Neural progenitor cell (in vitro differentiated cells): ENCODE measurements at regions not wholly inside any gene's neighbourhood (a gene's known extent, or its start where the extent isn't known, plus 50 kb on each side); places are given as distances from the start of the nearest gene placed in this dataset.

ENCODE experiments used
- DNase-seq: peaks from one replicate; pipeline ENCODE4 v3.0.0-alpha.2; 2016; ENCODE audit warnings: low spot score
- H2AFZ ChIP-seq: fragments of 200-600 bp; sonication (generic); replicated peaks from 2 replicates; pipeline ENCODE4 v1.6.1; 2016; ENCODE audit warnings: antibody characterized with exemption
- H3F3A ChIP-seq: fragments of 200-600 bp; sonication (generic); 2 replicates; pipeline ENCODE4 v1.6.1; 2016; ENCODE audit warnings: antibody characterized with exemption, low read depth
- H3K27ac ChIP-seq: fragments of 200-600 bp; sonication (generic); 2 replicates; pipeline ENCODE4 v1.5.1; 2016; ENCODE audit warnings: mild to moderate bottlenecking
- H3K27me3 ChIP-seq: fragments of 200-600 bp; sonication (generic); 2 replicates; pipeline ENCODE4 v1.6.1; 2016; ENCODE audit warnings: mild to moderate bottlenecking, moderate library complexity
- H3K36me3 ChIP-seq: fragments of 200-600 bp; sonication (generic); 2 replicates; pipeline ENCODE4 v1.5.1; 2016
- H3K4me1 ChIP-seq: fragments of 200-600 bp; sonication (generic); 2 replicates; pipeline ENCODE4 v1.6.1; 2016; ENCODE audit warnings: mixed run types
- H3K4me2 ChIP-seq: fragments of 200-600 bp; sonication (generic); 2 replicates; pipeline ENCODE4 v1.6.1; 2016
- H3K4me3 ChIP-seq: fragments of 200-600 bp; sonication (generic); 2 replicates; pipeline ENCODE4 v1.5.1; 2016
- H3K79me2 ChIP-seq: fragments of 200-600 bp; sonication (generic); 2 replicates; pipeline ENCODE4 v1.6.1; 2016; ENCODE audit warnings: low read depth
- H3K9ac ChIP-seq: fragments of 200-600 bp; sonication (generic); 2 replicates; pipeline ENCODE4 v1.6.1; 2016
- H3K9me3 ChIP-seq: fragments of 200-600 bp; sonication (generic); 2 replicates; pipeline ENCODE4 v1.5.1; 2016; ENCODE audit warnings: low read depth
- H4K20me1 ChIP-seq: fragments of 200-600 bp; sonication (generic); 2 replicates; pipeline ENCODE4 v1.6.1; 2016; ENCODE audit warnings: low read depth
- H3K27ac Mint-ChIP-seq: 3 replicates; pipeline ENCODE4 v1.8.0; 2021; ENCODE audit warnings: mixed read lengths
- H3K27me3 Mint-ChIP-seq: 2 replicates; pipeline ENCODE4 v1.8.0; 2022; ENCODE audit warnings: low read depth, mild to moderate bottlenecking, inconsistent platforms, moderate library complexity, mixed read lengths; ENCODE audit not compliant: insufficient read depth
- H3K36me3 Mint-ChIP-seq: 3 replicates; pipeline ENCODE4 v1.8.0; 2021; ENCODE audit warnings: mixed read lengths
- H3K4me1 Mint-ChIP-seq: 3 replicates; pipeline ENCODE4 v1.8.0; 2021; ENCODE audit warnings: mixed read lengths
- H3K4me3 Mint-ChIP-seq: 3 replicates; pipeline ENCODE4 v1.8.0; 2021; ENCODE audit warnings: mild to moderate bottlenecking, moderate library complexity, mixed read lengths
- H3K9me3 Mint-ChIP-seq: 3 replicates; pipeline ENCODE4 v1.8.0; 2020; ENCODE audit warnings: mixed read lengths
- CTCF ChIP-seq: fragments of 200-600 bp; sonication (generic); IDR thresholded peaks from 2 replicates; pipeline ENCODE4 v1.5.1; 2017; ENCODE audit warnings: antibody characterized with exemption, mild to moderate bottlenecking
- EZH2 ChIP-seq: fragments of 200-600 bp; sonication (generic); IDR thresholded peaks from 2 replicates; pipeline ENCODE4 v1.6.1; 2017; ENCODE audit warnings: antibody characterized with exemption, mild to moderate bottlenecking, moderate library complexity
- EZH2phosphoT487 ChIP-seq: fragments of 200-600 bp; sonication (generic); IDR thresholded peaks from 2 replicates; pipeline ENCODE4 v1.6.1; 2017; ENCODE audit warnings: antibody characterized with exemption

DNA sequence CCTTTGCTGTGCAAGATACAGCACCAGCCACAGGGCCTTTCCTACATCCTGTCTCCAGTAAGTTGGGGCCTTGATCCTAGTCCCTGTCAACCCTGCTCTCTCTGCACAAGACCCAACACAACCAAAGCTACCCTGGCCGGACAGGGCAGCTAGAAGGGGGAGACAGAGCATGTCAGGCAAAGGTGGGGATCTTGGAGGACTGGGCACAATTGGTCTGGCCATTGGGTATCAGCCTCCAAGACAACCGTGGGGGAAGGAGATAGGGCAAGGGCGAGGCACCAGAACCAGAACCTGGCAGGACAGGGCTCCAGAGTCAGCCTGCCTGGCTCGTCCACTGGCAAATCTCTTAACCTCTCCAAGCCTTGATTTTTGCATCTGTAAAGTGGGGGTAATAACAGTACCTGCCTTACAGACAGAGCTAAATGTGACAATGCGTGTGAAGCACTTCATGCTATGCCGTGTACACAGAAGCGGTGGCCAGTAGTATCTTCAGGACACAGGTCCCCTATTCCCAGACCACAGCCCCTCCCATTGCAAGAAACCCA, 51.6 kb upstream of the CDKN2AIPNL start:
- no peaks in the 10 kb centered on the region for H3K27me3 ChIP-seq
- H4K20me1 ChIP-seq, result no peaks in the 10 kb centered on the region
- no peak overlapping the region for H3K4me3 Mint-ChIP-seq
- no peaks in the 10 kb centered on the region for H3K36me3 Mint-ChIP-seq
- no peaks in the 10 kb centered on the region for H3K9me3 Mint-ChIP-seq
- H2AFZ ChIP-seq, result no peak overlapping the region
- H3K79me2 ChIP-seq, result no peaks in the 10 kb centered on the region
- H3K27ac ChIP-seq, result no peak overlapping the region
- H3K27ac Mint-ChIP-seq, result no peak overlapping the region
- TF ChIP-seq EZH2 (no peak), CTCF (no peak), EZH2phosphoT487 (no peak)
- peaks cover 12% of the 10 kb centered on the region for H3K4me1 Mint-ChIP-seq
- no peak overlapping the region for H3K9ac ChIP-seq
- peaks cover 7% of the 10 kb centered on the region for H3K27me3 Mint-ChIP-seq
- H3K36me3 ChIP-seq, result no peaks in the 10 kb centered on the region
- DNase-seq, result no peak
- H3K9me3 ChIP-seq, result no peaks in the 10 kb centered on the region
- H3K4me1 ChIP-seq, result peaks cover 12% of the 10 kb centered on the region
- no peak overlapping the region for H3K4me3 ChIP-seq
- no peak overlapping the region for H3K4me2 ChIP-seq
- H3F3A ChIP-seq, result peaks cover 17% of the 10 kb centered on the region

GRCh38 chr5:134462761-134463160, 51.1 kb upstream of the CDKN2AIPNL start:
- Mint-ChIP-seq H3K27ac (no peak overlapping the region), H3K9me3 (no peaks in the 10 kb centered on the region), H3K4me3 (no peak overlapping the region), H3K36me3 (no peaks in the 10 kb centered on the region), H3K4me1 (peaks cover 12% of the 10 kb centered on the region), H3K27me3 (peaks cover 7% of the 10 kb centered on the region)
- Histone ChIP-seq H3K79me2 (no peaks in the 10 kb centered on the region), H3K27me3 (no peaks in the 10 kb centered on the region), H4K20me1 (no peaks in the 10 kb centered on the region), H3K4me1 (peaks cover 12% of the 10 kb centered on the region), H3K27ac (no peak overlapping the region), H3K4me2 (no peak overlapping the region), H2AFZ (no peak overlapping the region), H3K4me3 (no peak overlapping the region), H3F3A (peaks cover 17% of the 10 kb centered on the region), H3K9ac (no peak overlapping the region), H3K9me3 (no peaks in the 10 kb centered on the region), H3K36me3 (no peaks in the 10 kb centered on the region)
- TF ChIP-seq CTCF, result peak; percentile 16
- TF ChIP-seq EZH2, result no peak
- TF ChIP-seq EZH2phosphoT487, result no peak
- peak; percentile 28 for DNase-seq

- Mint-ChIP-seq H3K9me3 (no peaks in the 10 kb centered on the region), H3K4me3 (no peak overlapping the region), H3K4me1 (peaks cover 9% of the 10 kb centered on the region), H3K36me3 (no peaks in the 10 kb centered on the region), H3K27me3 (peaks cover 9% of the 10 kb centered on the region), H3K27ac (no peak overlapping the region)
- H3K9me3 ChIP-seq, result no peaks in the 10 kb centered on the region
- no peaks in the 10 kb centered on the region for H3K36me3 ChIP-seq
- TF ChIP-seq EZH2, result no peak
- TF ChIP-seq CTCF, result no peak
- no peak for TF ChIP-seq EZH2phosphoT487
- no peaks in the 10 kb centered on the region for H3K79me2 ChIP-seq
- H3K4me1 ChIP-seq, result peaks cover 11% of the 10 kb centered on the region
- peaks cover 13% of the 10 kb centered on the region for H3F3A ChIP-seq
- no peak overlapping the region for H2AFZ ChIP-seq
- no peak for DNase-seq
- H3K4me3 ChIP-seq, result no peak overlapping the region
- no peak overlapping the region for H3K27ac ChIP-seq
- no peaks in the 10 kb centered on the region for H3K27me3 ChIP-seq
- no peak overlapping the region for H3K9ac ChIP-seq
- H3K4me2 ChIP-seq, result no peak overlapping the region
- H4K20me1 ChIP-seq, result no peaks in the 10 kb centered on the region
Measured at GRCh38 chr5:134462047-134462575, 50.4 kb upstream of the CDKN2AIPNL start.
